ENCODE measurements at regions not wholly inside any gene's neighbourhood (a gene's known extent, or its start where the extent isn't known, plus 50 kb on each side); places are given as distances from the start of the nearest gene placed in this dataset.

GRCh38 chr3:17800232-17800631, 57.8 kb upstream of the TBC1D5 start:
- Histone ChIP-seq H3K27ac (no peak overlapping the region), H3K4me3 (no peak overlapping the region)

GRCh38 chr3:17799312-17799711, 56.9 kb upstream of the TBC1D5 start:
- H3K4me3 ChIP-seq, result no peak overlapping the region
- H3K27ac ChIP-seq, result no peak overlapping the region

GRCh38 chr3:17798000-17798399, 55.6 kb upstream of the TBC1D5 start:
- no peak overlapping the region for H3K27ac ChIP-seq
- H3K4me3 ChIP-seq, result no peak overlapping the region

- no peak overlapping the region for H3K4me3 ChIP-seq
- no peak overlapping the region for H3K27ac ChIP-seq
Observed at GRCh38 chr3:17795711-17796110, 53.3 kb upstream of the TBC1D5 start.

GRCh38 chr3:17795280-17795679, 52.8 kb upstream of the TBC1D5 start:
- Histone ChIP-seq H3K27ac (no peak overlapping the region), H3K4me3 (no peak overlapping the region)

GRCh38 chr3:17793542-17794195, 51.2 kb upstream of the TBC1D5 start:
- H3K27ac ChIP-seq, result no peak overlapping the region
- no peak overlapping the region for H3K4me3 ChIP-seq
